Activated naive CD4-positive, alpha-beta T cell treated with Interleukin-2 at 50 U/mL for 16 hours (primary cell): ENCODE measurements at regions not wholly inside any gene's neighbourhood (a gene's known extent, or its start where the extent isn't known, plus 50 kb on each side); places are given as distances from the start of the nearest gene placed in this dataset.
"Not testable (repeated sequence)": the region's sequence is repeated elsewhere in the genome, so short reads cannot be mapped to it uniquely, and the experiment has no call there.

Experiments used
- DNase-seq: peaks from one replicate; pipeline ENCODE4 v3.0.0-alpha.2; 2020

- not testable (repeated sequence) for DNase-seq
These were observed 85.1 kb upstream of the SPDYE9 start for GRCh38 chr7:73170902-73171301.

GRCh38 chr7:73170415-73170814 lies 84.6 kb upstream of the SPDYE9 start:
- not testable (repeated sequence) for DNase-seq

GRCh38 chr7:73166152-73166551 lies 80.3 kb upstream of the SPDYE9 start:
- not testable (repeated sequence) for DNase-seq

GRCh38 chr7:73162680-73163079 lies 76.8 kb upstream of the SPDYE9 start:
- not testable (repeated sequence) for DNase-seq

DNA sequence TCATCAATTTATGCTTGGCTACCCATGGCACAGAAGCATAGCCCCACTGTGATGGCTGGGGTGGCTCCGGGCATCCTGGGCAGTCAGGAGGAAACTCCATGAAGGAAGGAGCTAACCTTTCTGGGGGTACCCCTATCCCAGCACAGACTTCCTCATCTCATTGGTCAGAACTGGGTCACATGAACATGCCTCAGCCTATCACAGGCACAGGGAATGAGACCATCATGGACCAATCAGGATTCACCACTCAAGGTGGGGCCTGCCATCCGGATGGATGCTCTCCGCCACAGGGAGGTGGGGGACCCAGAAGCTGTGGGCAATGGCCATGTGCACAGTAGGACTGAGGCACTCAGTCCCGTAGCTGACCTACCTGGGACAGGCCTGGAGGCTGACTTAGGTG lies 75.9 kb upstream of the SPDYE9 start:
- DNase-seq = not testable (repeated sequence)

GRCh38 chr7:73157169-73157661 lies 71.4 kb upstream of the SPDYE9 start:
- not testable (repeated sequence) for DNase-seq

- not testable (repeated sequence) for DNase-seq
These were observed 70.8 kb upstream of the SPDYE9 start for GRCh38 chr7:73156510-73157168.

- DNase-seq = peak; percentile 89
These were observed 68.8 kb upstream of the SPDYE9 start for GRCh38 chr7:73154586-73155038.

DNA sequence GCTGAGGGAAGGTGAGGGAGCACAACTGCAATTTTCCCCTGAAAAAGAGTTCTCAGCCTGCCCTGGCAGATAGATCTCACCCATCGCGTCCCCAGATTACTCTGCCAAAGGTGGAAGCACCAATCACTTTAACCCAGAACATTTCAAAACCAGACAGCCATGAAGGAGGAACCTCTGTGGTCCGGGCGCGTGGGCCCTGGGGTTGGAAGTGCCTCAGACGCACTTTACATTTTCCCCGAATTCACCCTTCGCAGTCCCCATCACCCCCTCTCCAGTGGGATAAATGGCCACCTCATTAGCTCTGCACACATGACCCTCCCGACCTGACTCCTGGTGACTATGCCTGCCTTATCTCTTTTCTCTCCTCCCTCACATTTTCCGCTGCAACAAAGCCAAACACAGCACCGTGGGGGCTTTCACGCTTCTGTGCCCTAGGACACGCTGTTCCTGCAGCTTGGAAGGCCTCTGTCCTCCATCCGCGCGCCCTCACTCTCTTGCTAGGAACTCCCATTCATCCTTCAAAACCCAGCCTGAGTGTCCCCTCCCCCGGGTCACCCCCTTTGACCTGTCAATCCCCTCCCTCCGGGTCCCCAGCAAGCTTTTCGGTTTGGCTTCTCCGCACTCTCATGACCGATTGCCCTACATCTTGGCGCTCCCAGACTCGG lies 68.2 kb upstream of the SPDYE9 start:
- DNase-seq = not testable (repeated sequence)

GRCh38 chr7:73148570-73148969 lies 62.7 kb upstream of the SPDYE9 start:
- not testable (repeated sequence) for DNase-seq

- DNase-seq = not testable (repeated sequence)
These were observed 61.8 kb upstream of the SPDYE9 start for GRCh38 chr7:73147681-73148080.

GRCh38 chr7:73143993-73144392 lies 58.2 kb upstream of the SPDYE9 start:
- not testable (repeated sequence) for DNase-seq

GRCh38 chr7:73137922-73138321 lies 52.1 kb upstream of the SPDYE9 start:
- DNase-seq = not testable (repeated sequence)
